Glomerular visceral epithelial cell (primary cell): ENCODE measurements at regions not wholly inside any gene's neighbourhood (a gene's known extent, or its start where the extent isn't known, plus 50 kb on each side); places are given as distances from the start of the nearest gene placed in this dataset.
"Not testable (repeated sequence)": the region's sequence is repeated elsewhere in the genome, so short reads cannot be mapped to it uniquely, and the experiment has no call there.

Source experiments
- DNase-seq: peaks from one replicate; pipeline ENCODE4 v3.0.0-alpha.2; 2016; ENCODE audit errors: extremely low spot score

DNA sequence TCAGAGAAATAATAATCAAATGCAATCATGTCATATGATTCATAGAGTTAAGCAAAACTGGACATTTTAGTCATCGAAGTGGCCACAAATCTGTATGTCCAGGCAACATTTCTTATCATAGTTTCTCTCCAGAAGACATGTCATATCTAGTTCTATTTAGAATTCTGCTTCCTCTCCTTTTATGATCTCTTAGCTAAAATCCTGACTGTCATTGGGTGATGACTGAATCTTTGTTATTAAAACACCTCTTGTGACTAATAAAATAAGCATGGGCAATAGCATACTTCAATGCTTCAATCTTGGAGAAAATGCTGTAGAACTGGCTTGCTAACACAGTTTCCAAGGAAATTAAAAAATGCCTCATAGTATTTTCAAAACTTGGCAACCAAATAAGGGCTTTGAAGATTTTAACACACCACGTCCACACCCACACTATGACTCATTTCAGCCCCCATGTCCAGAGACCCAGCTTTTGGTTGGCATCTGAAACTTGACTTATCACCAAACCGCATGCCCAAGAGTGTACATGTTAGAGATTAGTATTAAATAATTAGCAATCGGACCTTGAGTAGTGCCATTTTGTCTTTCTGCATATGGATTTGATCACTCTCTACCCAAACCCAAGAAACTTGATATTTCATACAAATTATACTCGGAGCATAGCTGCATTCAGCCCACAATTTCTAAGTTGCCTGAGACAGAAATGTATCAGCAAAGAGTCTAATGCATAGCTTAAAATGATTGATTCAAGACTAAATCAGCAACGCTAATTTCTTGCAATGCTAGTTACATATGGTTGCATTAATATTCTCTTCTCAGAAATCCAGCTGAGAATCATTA is 106.5 kb upstream of the ETAA1 start:
- peak; percentile 75 for DNase-seq

DNA sequence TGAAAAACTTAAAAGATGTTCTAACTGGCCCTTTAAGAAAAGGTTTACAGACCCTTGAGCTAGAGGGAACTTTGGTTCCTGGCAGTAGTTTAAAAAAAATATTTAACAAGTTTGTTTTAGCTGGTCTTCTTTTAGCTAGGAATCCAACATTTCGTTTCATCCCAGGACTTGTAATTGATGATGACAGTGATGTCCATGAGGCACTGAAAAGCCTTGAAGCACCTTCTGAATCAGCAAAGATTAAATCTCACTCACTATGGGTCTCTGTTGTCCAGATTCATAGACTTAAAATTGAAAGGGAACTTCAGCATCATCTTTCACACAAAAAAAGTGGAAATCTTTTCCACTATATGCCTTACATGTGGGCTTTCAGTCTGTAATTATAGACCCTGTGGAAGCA is 102.9 kb upstream of the ETAA1 start:
- no peak for DNase-seq

DNA sequence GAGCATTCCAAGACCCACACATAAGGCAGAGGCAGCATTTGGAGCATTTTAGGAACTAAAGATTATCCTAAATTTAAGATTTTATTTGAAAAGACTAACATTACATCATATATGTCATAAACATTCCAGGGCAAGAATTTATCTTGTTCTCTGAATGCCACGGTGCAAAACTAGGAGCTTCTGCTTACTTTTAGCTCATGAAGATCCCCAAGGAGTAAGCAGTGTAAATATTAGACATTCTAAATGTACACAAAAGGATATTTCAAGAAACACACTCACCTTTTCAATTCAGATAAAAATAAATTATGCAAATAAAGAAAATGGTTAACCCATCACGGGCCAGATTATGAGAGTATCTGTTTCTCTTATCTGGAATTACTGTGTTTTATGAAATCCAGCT is 101.7 kb upstream of the ETAA1 start:
- DNase-seq: no peak

GRCh38 chr2:67295851-67296250 is 101.3 kb upstream of the ETAA1 start:
- DNase-seq: no peak

- no peak for DNase-seq
Observed at GRCh38 chr2:67304300-67304890, 92.7 kb upstream of the ETAA1 start.

GRCh38 chr2:67309281-67309680 is 87.9 kb upstream of the ETAA1 start:
- DNase-seq: no peak

- DNase-seq: peak; percentile 53
Observed at GRCh38 chr2:67311536-67311935, 85.6 kb upstream of the ETAA1 start.

- no peak for DNase-seq
Observed at GRCh38 chr2:67312871-67313270, 84.3 kb upstream of the ETAA1 start.

- DNase-seq: no peak
Observed at GRCh38 chr2:67313536-67313935, 83.6 kb upstream of the ETAA1 start.

DNA sequence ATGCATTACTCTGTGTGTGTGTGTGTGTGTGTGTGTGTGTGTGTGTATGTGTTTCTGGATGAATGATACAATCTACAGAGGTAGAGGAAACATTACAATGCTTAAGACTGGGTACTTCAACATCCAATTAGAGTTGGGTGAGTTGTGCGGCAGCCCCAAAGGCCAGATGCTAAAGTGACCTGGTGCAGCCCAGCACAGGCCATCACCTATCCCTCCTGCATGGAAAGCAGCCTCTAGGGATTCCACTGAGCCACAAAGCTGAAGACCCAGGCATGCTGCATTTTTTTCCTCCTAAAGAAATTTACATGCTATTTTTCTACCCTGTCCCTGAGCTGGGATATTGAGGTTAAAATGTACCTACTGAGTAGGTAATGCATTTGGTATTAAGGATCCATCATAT is 79.1 kb upstream of the ETAA1 start:
- DNase-seq: no peak

DNA sequence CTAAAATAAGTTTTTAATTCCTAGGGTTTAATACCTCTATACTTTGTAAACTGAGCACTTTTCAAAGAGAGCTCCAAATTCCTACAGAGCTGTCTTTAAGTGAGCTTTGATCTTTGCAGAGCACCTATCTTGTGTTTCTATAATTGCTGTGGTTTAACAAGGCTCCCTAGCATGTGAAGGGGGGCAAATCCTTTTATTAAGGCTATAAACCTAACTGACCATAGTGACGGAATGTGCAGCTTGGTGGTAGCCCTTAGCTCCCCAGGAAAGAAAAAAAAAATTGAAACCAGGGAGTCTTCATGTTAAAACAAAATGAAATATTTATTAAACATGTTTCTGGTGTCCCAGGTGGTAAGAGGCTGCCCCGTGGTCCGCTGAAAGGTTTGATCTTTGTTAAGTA is 78.6 kb upstream of the ETAA1 start:
- no peak for DNase-seq

- no peak for DNase-seq
Observed at GRCh38 chr2:67318993-67319481, 78.1 kb upstream of the ETAA1 start.

GRCh38 chr2:67320861-67321587 is 76.1 kb upstream of the ETAA1 start:
- DNase-seq: no peak

GRCh38 chr2:67321588-67321903 is 75.6 kb upstream of the ETAA1 start:
- no peak for DNase-seq

DNA sequence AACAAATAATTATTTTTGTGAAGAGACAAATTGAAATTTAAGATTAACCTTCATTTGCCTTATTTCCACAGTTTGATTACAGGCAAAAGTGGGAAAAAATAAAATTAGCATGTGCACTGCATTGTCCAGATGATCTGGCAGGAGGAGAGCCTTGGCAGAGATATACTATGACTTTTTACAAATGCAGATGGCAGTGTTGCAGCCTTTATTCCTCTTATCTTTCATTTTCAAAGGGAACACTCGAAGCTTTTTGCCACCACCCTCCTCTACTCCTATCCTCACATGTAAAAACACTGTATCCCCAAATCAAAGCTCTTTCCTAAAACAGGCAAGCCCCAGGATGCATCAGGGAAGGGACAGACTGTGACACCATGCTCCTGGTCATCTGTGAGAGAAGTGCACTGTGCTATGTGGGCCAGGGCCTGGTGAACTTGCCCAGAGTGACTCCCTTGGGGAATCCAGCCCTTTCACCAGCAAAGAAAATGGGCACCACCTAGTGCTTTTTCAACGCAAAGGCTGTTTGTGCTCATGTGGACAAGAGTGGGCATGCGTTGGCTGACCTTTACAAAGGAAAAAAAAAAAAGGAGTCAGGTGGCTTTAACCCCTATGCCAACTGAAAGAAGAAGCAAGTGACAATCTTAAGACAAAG is 74.7 kb upstream of the ETAA1 start:
- DNase-seq: peak; percentile 63

DNA sequence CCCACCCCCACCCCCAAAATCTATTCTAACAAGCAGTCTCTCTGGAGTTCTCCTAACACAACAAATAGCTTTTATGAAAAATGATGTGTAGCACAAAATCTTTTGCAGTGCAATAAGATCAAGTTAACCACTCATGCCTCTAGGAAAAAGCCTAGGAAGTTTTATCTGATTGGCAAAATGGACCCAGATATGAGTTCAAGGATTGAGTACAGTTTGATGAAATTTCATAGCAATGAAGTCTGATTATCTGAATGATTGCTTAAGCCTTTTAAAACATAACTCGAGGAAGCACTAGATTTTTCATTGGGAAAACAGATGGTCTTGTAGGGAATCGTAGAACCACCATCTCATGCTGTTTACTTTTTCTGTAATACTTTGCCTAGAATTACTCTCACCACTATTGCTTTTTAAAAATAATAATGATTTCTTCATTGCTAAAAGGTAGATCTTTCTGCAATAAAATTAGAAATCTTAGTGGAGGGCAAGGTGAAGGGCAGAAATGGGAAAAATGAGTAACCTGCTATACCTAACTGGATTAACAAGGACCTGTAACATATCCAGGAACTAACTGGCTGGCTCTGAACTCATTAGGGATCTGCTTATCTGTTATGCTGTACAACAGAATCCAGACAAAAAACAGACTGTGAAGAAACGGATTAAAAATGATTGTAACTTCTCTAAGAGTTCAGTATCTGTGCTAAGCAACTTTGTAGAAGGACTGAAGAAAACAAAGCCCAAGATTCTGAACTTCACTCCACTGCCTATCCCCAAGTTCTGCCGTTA is 73.7 kb upstream of the ETAA1 start:
- no peak for DNase-seq

DNA sequence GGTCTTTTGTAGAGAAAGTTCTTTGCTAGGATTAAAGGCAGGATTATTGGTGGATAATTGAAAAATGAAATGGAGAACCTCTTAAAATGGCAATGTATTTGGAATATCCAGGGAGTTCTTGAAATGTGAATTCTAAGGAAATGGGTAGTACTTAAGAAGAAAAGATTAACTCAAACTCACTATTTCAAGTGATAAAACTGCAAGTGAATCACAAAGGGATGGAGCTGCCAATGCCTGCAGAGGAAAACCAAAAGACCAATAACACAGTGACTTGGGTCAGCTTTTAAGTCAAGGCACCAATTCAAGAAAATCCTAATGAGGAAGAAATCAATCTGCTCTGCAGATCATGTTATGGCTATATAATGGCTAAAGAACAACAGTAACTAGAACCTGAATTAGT is 67.6 kb upstream of the ETAA1 start:
- DNase-seq: no peak

GRCh38 chr2:67329951-67330350 is 67.2 kb upstream of the ETAA1 start:
- no peak for DNase-seq

GRCh38 chr2:67331419-67332086 is 65.6 kb upstream of the ETAA1 start:
- DNase-seq: not testable (repeated sequence)

- DNase-seq: no peak
Observed at GRCh38 chr2:67337903-67338302, 59.2 kb upstream of the ETAA1 start.

DNA sequence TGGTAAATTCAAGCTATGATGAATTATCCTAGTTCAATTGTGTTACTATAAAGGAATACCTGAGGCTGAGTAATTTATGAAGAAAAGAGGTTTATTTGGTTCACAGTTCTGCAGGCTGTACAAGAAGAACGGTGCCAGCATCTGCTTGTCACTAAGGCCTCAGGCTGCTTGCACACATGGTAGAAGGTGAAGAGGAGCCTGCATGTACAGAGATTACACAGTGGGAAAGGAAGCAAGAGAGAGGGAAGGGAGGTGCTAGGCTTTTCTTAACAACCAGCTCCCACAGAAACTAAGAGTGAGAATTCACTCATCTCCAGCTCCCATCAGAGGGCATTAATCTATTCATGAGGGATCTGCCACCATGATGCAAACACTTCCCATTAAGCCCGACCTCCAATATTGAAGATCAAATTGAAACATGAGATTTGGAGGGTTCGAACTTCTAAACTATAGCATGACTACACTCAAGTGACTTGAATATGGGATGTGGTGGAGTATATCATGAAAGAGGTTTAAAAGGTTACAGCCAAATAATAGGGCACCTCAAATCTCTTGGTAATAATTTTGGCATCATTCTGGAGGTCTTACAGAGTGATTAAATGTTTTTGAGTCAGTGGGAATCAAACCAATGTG is 58.4 kb upstream of the ETAA1 start:
- no peak for DNase-seq
